Natural killer cell (primary cell): ENCODE measurements at regions not wholly inside any gene's neighbourhood (a gene's known extent, or its start where the extent isn't known, plus 50 kb on each side); places are given as distances from the start of the nearest gene placed in this dataset.

Source experiments
- ATAC-seq, 3 donors: fragments of 150-1000 bp in 2 of 3; fragments of 200-7000 bp in 1 of 3; cut with Tn5 transposase; 1 replicate in 1 of 3; 2 replicates in 2 of 3; pipeline ENCODE4 v1.10.0; 2021; ENCODE audit warnings: mild to moderate bottlenecking in 2 of 3, moderate library complexity in 2 of 3
- DNase-seq, 2 donors: peaks; one replicate each; pipeline versions ENCODE4 v3.0.0 to v3.0.0-alpha.2; 2013 to 2021; ENCODE audit warnings: mixed read lengths in 1 of 2
- H3K27ac ChIP-seq: one replicate; pipeline ENCODE4 v1.5.1; 2013; ENCODE audit warnings: mild to moderate bottlenecking, low read length
- H3K27me3 ChIP-seq: one replicate; pipeline ENCODE4 v1.6.1; 2013; ENCODE audit warnings: low read length; ENCODE audit not compliant: control insufficient read depth, insufficient read depth
- H3K36me3 ChIP-seq: one replicate; pipeline ENCODE4 v1.6.1; 2013; ENCODE audit warnings: low read length; ENCODE audit not compliant: control insufficient read depth, insufficient read depth
- H3K4me1 ChIP-seq: one replicate; pipeline ENCODE4 v1.6.1; 2013; ENCODE audit warnings: low read length; ENCODE audit not compliant: control insufficient read depth, insufficient read depth
- H3K4me3 ChIP-seq: one replicate; pipeline ENCODE4 v1.5.1; 2013; ENCODE audit warnings: low read length
- H3K9me3 ChIP-seq: one replicate; pipeline ENCODE4 v1.6.1; 2013; ENCODE audit warnings: low read length; ENCODE audit not compliant: control insufficient read depth, insufficient read depth
- H3K27ac Mint-ChIP-seq, 2 donors: one replicate each; pipeline ENCODE4 v1.8.0; 2022; ENCODE audit warnings: mild to moderate bottlenecking in 2 of 2, mixed read lengths in 2 of 2, moderate library complexity in 1 of 2
- H3K27me3 Mint-ChIP-seq, 2 donors: one replicate each; pipeline ENCODE4 v1.8.0; 2022; ENCODE audit warnings: low read depth in 2 of 2, mixed read lengths in 2 of 2
- H3K36me3 Mint-ChIP-seq: one replicate; pipeline ENCODE4 v1.8.0; 2022; ENCODE audit warnings: mixed read lengths
- H3K4me1 Mint-ChIP-seq, 2 donors: one replicate each; pipeline ENCODE4 v1.8.0; 2022; ENCODE audit warnings: mixed read lengths in 2 of 2
- H3K4me3 Mint-ChIP-seq: one replicate; pipeline ENCODE4 v1.8.0; 2022; ENCODE audit warnings: mild to moderate bottlenecking, moderate library complexity, mixed read lengths
- H3K9me3 Mint-ChIP-seq, 2 donors: one replicate each; pipeline ENCODE4 v1.8.0; 2022; ENCODE audit warnings: mixed read lengths in 2 of 2
- CTCF ChIP-seq: fragments of 200-600 bp; IDR thresholded peaks from one replicate; pipeline ENCODE4 v1.8.0; 2022; ENCODE audit warnings: antibody characterized with exemption
- WGBS: methylation state at CpG from one replicate; pipeline ENCODE4 v1.1.7; 2013; ENCODE audit warnings: missing lambda C conversion rate; ENCODE audit not compliant: insufficient coverage; 5-methylcytosine and 5-hydroxymethylcytosine counted together
- intact Hi-C: fragments of 100-400 bp; cut with micrococcal nuclease; formaldehyde crosslinking; loops from one replicate; pipeline ENCODE4 v1.14.2; 2022

GRCh38 chr9:86713470-86713869 is 233.8 kb downstream of the GAS1 start:
- Mint-ChIP-seq H3K9me3 (no peaks in the 10 kb centered on the region), H3K4me1 (no peaks in the 10 kb centered on the region), H3K27ac (no peak overlapping the region), H3K4me3 (no peak overlapping the region), H3K36me3 (no peaks in the 10 kb centered on the region), H3K27me3 (peaks cover 13 to 27% of the 10 kb centered on the region in 2 donors)
- no peak for TF ChIP-seq CTCF
- ATAC-seq (no peak), DNase-seq (no peak)
- Histone ChIP-seq H3K9me3 (no peaks in the 10 kb centered on the region), H3K4me3 (no peak overlapping the region), H3K4me1 (no peaks in the 10 kb centered on the region), H3K27ac (no peak overlapping the region), H3K36me3 (no peaks in the 10 kb centered on the region), H3K27me3 (peaks cover 3% of the 10 kb centered on the region)
- 87% methylated on average over 2 of the region's 2 CpGs for WGBS
- intact Hi-C loops, result no loop called here

GRCh38 chr9:86708918-86709835 is 238.1 kb downstream of the GAS1 start:
- Mint-ChIP-seq H3K27me3 (peaks cover 6 to 19% of the 10 kb centered on the region in 2 donors), H3K36me3 (no peaks in the 10 kb centered on the region), H3K4me3 (no peak overlapping the region), H3K27ac (no peak overlapping the region), H3K9me3 (no peaks in the 10 kb centered on the region), H3K4me1 (peaks cover 8 to 16% of the 10 kb centered on the region in 2 donors)
- no peaks in the 10 kb centered on the region for H3K36me3 ChIP-seq
- ATAC-seq (no peak), DNase-seq (no peak)
- no peak overlapping the region for H3K4me3 ChIP-seq
- WGBS, result 57% methylated on average over 8 of the region's 9 CpGs
- H3K27me3 ChIP-seq, result no peaks in the 10 kb centered on the region
- intact Hi-C loops, result no loop called here
- H3K4me1 ChIP-seq, result peaks cover 7% of the 10 kb centered on the region
- TF ChIP-seq CTCF, result no peak
- H3K9me3 ChIP-seq, result no peaks in the 10 kb centered on the region
- no peak overlapping the region for H3K27ac ChIP-seq

- Mint-ChIP-seq H3K27me3 (peaks cover 8 to 13% of the 10 kb centered on the region in 2 donors), H3K36me3 (no peaks in the 10 kb centered on the region), H3K27ac (no peak overlapping the region), H3K4me3 (no peak overlapping the region), H3K9me3 (no peaks in the 10 kb centered on the region), H3K4me1 (peaks cover 8 to 16% of the 10 kb centered on the region in 2 donors)
- Histone ChIP-seq H3K4me3 (no peak overlapping the region), H3K9me3 (no peaks in the 10 kb centered on the region), H3K27ac (no peak overlapping the region), H3K36me3 (no peaks in the 10 kb centered on the region), H3K27me3 (no peaks in the 10 kb centered on the region), H3K4me1 (peaks cover 7% of the 10 kb centered on the region)
- intact Hi-C loops, result no loop called here
- DNase-seq (no peak), ATAC-seq (no peak)
- TF ChIP-seq CTCF, result no peak
- WGBS, result 94% methylated on average over 4 of the region's 4 CpGs
Observed at GRCh38 chr9:86707932-86708510, 239.3 kb downstream of the GAS1 start.
